ENCODE measurements at regions not wholly inside any gene's neighbourhood (a gene's known extent, or its start where the extent isn't known, plus 50 kb on each side); places are given as distances from the start of the nearest gene placed in this dataset.

DNA sequence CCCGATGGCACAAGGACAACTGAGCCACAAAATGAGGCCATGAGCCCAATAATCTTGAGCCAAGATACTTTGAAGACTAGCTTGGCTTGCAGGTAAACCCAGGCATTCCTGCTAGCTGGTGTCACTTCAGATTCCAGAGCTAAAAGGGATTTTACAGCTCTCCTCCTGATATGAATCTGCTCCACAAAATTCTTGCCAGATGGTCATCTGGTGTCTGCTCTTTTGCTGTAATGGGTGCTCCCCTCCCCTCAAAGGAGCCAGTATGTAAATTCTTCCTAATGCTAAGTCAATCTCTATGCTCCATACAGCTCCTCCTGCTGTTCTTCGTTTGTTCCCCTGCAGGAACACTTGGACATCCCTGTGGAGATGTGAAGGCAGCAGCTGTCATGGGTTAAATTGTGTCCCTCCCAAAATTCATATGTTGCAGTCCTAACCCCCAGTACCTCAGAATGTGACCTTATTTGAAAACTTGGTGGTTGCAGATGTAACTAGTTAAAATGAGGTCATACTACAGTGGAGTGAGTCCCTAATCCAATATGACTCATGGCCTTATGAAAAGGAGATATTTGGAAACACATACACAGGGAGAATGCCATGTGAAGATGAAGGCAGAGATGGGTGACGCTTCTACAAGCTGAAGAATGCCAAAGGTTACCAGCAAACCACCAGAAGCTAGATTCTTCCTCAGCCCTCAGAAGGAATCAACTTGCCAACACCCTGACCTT, 180.6 kb upstream of the PALMD start:
- Mint-ChIP-seq H3K36me3 (ENCODE audit: low read depth) (no peaks in the 10 kb centered on the region), H3K4me1 (peaks cover 4% of the 10 kb centered on the region), H3K27me3 (ENCODE audit: low read depth) (no peaks in the 10 kb centered on the region), H3K9me3 (no peaks in the 10 kb centered on the region), H3K4me3 (no peak overlapping the region), H3K27ac (no peak overlapping the region)
- TF ChIP-seq, protein P1, sequence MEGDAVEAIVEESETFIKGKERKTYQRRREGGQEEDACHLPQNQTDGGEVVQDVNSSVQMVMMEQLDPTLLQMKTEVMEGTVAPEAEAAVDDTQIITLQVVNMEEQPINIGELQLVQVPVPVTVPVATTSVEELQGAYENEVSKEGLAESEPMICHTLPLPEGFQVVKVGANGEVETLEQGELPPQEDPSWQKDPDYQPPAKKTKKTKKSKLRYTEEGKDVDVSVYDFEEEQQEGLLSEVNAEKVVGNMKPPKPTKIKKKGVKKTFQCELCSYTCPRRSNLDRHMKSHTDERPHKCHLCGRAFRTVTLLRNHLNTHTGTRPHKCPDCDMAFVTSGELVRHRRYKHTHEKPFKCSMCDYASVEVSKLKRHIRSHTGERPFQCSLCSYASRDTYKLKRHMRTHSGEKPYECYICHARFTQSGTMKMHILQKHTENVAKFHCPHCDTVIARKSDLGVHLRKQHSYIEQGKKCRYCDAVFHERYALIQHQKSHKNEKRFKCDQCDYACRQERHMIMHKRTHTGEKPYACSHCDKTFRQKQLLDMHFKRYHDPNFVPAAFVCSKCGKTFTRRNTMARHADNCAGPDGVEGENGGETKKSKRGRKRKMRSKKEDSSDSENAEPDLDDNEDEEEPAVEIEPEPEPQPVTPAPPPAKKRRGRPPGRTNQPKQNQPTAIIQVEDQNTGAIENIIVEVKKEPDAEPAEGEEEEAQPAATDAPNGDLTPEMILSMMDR (IDR thresholded peaks at IDR 0.05; ENCODE audit: unreplicated experiment in 3 of 3) = no peak

DNA sequence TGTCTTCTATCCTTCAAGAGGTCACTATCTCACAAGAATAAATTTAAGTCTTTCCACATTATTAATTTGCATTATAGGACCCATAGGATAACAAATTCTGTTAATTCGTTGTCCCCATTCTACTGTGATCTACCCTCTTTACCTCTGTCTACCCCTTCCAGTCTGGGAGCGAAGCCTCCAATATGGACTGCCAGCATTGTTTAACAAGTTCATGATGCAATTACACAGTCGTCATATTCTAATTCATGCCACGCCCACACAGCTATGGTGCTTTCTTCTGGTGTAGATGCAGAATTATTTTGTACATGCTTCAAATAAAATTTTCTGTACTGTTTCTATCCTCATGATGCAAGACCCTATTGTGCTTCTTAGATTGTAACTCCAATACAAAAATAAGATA, 178.3 kb upstream of the PALMD start:
- Mint-ChIP-seq H3K27me3 (ENCODE audit: low read depth) (no peaks in the 10 kb centered on the region), H3K4me1 (peaks cover 4% of the 10 kb centered on the region), H3K27ac (no peak overlapping the region), H3K36me3 (ENCODE audit: low read depth) (no peaks in the 10 kb centered on the region), H3K9me3 (no peaks in the 10 kb centered on the region), H3K4me3 (no peak overlapping the region)
- TF ChIP-seq, protein P1 (IDR thresholded peaks at IDR 0.05; ENCODE audit: unreplicated experiment in 3 of 3) = no peak

DNA sequence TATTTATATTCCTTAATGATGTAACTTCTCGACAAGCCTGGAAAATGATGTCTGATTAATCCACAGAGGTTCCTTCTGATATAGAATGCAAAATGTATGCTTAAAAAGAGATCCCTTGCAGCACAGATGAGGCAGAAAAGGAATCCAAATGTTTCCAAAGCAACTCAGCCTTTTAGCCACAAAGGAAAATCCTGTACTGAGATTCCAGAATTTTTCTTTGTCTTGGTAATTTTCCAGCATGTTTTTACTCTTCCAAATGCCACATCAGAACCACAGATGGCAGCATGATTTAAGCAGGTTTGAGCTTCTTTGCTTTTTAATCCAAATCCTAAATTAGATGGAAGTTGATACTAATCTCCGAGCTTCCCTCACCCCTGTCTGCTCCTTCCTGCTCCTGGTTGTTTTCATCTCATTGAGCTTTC, 176.4 kb upstream of the PALMD start:
- Mint-ChIP-seq H3K36me3 (ENCODE audit: low read depth) (no peaks in the 10 kb centered on the region), H3K27ac (no peak overlapping the region), H3K4me3 (no peak overlapping the region), H3K9me3 (no peaks in the 10 kb centered on the region), H3K27me3 (ENCODE audit: low read depth) (no peaks in the 10 kb centered on the region), H3K4me1 (peaks cover 11% of the 10 kb centered on the region)
- TF ChIP-seq, protein P1 (IDR thresholded peaks at IDR 0.05; ENCODE audit: unreplicated experiment in 3 of 3) = no peak

DNA sequence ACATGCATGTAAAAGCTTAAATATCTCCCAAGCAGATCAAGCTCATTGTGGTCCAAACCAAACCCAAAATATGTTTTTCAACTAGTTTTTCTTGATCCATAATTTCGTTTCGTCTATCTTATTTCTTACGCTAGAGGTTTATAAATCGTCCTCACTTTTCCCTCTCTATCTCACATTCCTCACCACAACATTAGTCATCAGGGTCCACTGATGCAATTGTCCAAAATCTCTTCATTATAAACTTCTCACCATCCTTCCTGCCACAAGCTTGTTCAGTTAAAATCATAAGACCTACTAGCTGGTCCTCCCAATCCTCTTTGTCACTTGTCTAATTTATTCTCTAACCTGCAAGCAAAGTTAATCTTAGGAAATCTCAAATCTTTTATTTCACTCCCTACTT, 173.0 kb upstream of the PALMD start:
- no peak overlapping the region for H3K4me3 Mint-ChIP-seq
- H3K36me3 Mint-ChIP-seq (ENCODE audit: low read depth) = no peaks in the 10 kb centered on the region
- H3K27me3 Mint-ChIP-seq (ENCODE audit: low read depth) = no peaks in the 10 kb centered on the region
- TF ChIP-seq, protein P1 (IDR thresholded peaks at IDR 0.05; ENCODE audit: unreplicated experiment in 3 of 3) = no peak
- no peaks in the 10 kb centered on the region for H3K9me3 Mint-ChIP-seq
- H3K27ac Mint-ChIP-seq = no peak overlapping the region
- H3K4me1 Mint-ChIP-seq = peaks cover 21% of the 10 kb centered on the region

DNA sequence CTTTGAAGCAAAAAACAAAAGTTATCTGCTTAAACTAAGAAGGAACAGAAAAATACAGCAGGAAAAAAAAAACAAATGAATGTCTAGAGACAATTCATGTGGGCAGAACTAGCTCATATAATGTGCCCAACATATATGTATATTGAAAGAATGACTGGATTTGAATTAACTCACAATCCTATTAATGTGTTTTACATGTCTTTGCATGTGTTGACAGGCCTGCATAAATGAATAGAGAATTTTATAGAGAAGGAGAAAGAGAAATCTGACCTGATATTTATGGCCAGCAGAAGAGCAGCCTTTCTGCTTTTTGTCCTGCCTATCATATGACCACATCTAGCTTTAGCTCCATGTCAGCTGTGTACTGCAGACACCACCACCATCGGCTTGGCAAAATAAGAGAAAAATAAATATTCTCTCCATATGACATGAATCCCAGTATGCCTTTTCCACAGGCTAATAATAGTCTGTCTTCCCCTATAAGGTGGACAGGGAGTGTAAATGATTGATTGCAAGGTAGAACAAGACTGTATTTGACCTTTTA, 171.5 kb upstream of the PALMD start:
- Mint-ChIP-seq H3K9me3 (no peaks in the 10 kb centered on the region), H3K27ac (peak overlapping the region; percentile 6 to 27 (median 13)), H3K27me3 (ENCODE audit: low read depth) (no peaks in the 10 kb centered on the region), H3K36me3 (ENCODE audit: low read depth) (no peaks in the 10 kb centered on the region), H3K4me3 (no peak overlapping the region), H3K4me1 (peaks cover 21% of the 10 kb centered on the region)
- TF ChIP-seq, protein P1 (IDR thresholded peaks at IDR 0.05; ENCODE audit: unreplicated experiment in 3 of 3) = no peak

DNA sequence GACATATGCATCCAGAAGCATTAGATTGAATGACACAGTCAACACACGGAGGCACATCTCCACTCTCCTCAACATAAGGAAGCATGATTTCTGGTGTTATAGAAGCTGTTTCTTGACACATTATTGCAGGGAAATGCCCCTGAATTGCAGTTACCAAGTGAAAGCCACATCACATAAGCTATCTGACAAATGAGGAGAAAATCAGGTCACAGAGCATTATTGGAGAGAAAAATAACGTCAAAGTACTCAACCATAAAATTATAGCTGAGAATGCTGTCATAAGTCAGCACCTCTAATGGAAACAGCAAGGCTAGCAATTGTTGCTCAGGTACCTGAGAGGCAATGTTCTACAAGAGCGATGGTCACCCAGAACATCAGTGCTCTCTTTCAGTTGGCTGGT, 169.9 kb upstream of the PALMD start:
- Mint-ChIP-seq H3K36me3 (ENCODE audit: low read depth) (no peaks in the 10 kb centered on the region), H3K27me3 (ENCODE audit: low read depth) (no peaks in the 10 kb centered on the region), H3K9me3 (no peaks in the 10 kb centered on the region), H3K4me1 (peaks cover 17% of the 10 kb centered on the region), H3K4me3 (no peak overlapping the region), H3K27ac (no peak overlapping the region)
- TF ChIP-seq, protein P1 (IDR thresholded peaks at IDR 0.05; ENCODE audit: unreplicated experiment in 3 of 3) = no peak
